K562 (cell line): ENCODE measurements at regions not wholly inside any gene's neighbourhood (a gene's known extent, or its start where the extent isn't known, plus 50 kb on each side); places are given as distances from the start of the nearest gene placed in this dataset.

Source experiments
- ATAC-seq: fragments of 200-7000 bp; cut with Tn5 transposase; 3 replicates; pipeline ENCODE4 v1.9.1; 2020; ENCODE audit warnings: moderate library complexity
- BruUV-seq: library from RNA; stranded (reverse); fragments of 400-500 nt; replicated peaks from 2 replicates; lab custom pipeline; 2021; lab: Mats Ljungman, UMichigan
- CTCF ChIA-PET: fragments of 300-600 bp; formaldehyde crosslinking; extraction: SDS; loops from one replicate; lab custom pipeline; 2021; ENCODE audit warnings: low intra/inter-chr PET ratio; lab: Yijun Ruan, JAX
- POLR2A ChIA-PET: fragments of 300-600, 350-650 bp; sonication (Branson Sonifier 250); formaldehyde crosslinking; extraction: SDS; loops from one replicate; lab custom pipeline; 2021; ENCODE audit warnings: antibody characterized with exemption, inconsistent platforms; lab: Yijun Ruan, JAX
- DNase-seq, 4 experiments: peaks; one replicate each; pipeline versions ENCODE4 v3.0.0 to v3.0.0-alpha.2; 2011 to 2018; ENCODE audit warnings: low spot score in 3 of 4, mixed read lengths in 3 of 4; ENCODE audit errors: extremely low read depth in 1 of 4
- FAIRE-seq: peaks from 2 replicates; lab custom pipeline; 2011; peaks lifted over from hg19 to GRCh38; lab: Jason Lieb, UNC
- H2AFZ ChIP-seq: 2 replicates; pipeline ENCODE4 v1.6.0; 2011; ENCODE audit warnings: low read depth, low read length, control low read depth, inconsistent platforms
- H3K27ac ChIP-seq: fragments of 200-600 bp; 3 replicates; pipeline ENCODE4 v1.8.0; 2011; ENCODE audit warnings: low read depth, mild to moderate bottlenecking, control low read depth, inconsistent platforms, low read length, moderate library complexity, mixed read lengths; ENCODE audit errors: extremely low read depth
- H3K27me3 ChIP-seq, 2 experiments: fragments of 300-600 bp in 1 of 2; 2 replicates in 1 of 2; 3 replicates in 1 of 2; pipeline versions ENCODE4 v1.6.0 to v1.8.0; 2011; ENCODE audit warnings: inconsistent platforms in 2 of 2, low read length in 2 of 2, mild to moderate bottlenecking in 1 of 2, mixed read lengths in 1 of 2, moderate library complexity in 1 of 2; ENCODE audit not compliant: control insufficient read depth in 2 of 2, insufficient read depth in 2 of 2
- H3K36me3 ChIP-seq: fragments of 300-600 bp; 3 replicates; pipeline ENCODE4 v1.8.0; 2011; ENCODE audit warnings: mild to moderate bottlenecking, low read length, inconsistent platforms; ENCODE audit not compliant: control insufficient read depth, insufficient read depth
- H3K4me1 ChIP-seq, 2 experiments: fragments of 200-600 bp in 1 of 2; replicated peaks in 1 of 2; 2 replicates in 1 of 2; 3 replicates in 1 of 2; pipeline versions ENCODE4 v1.5.1 to v1.8.0; 2011; ENCODE audit warnings: inconsistent platforms in 2 of 2, low read length in 2 of 2, mild to moderate bottlenecking in 1 of 2, mixed read lengths in 1 of 2, moderate library complexity in 1 of 2; ENCODE audit not compliant: control insufficient read depth in 2 of 2, insufficient read depth in 2 of 2
- H3K4me2 ChIP-seq: 2 replicates; pipeline ENCODE4 v1.6.1; 2011; ENCODE audit warnings: low read length, control low read depth, inconsistent platforms, mixed read lengths; ENCODE audit not compliant: insufficient read depth
- H3K4me3 ChIP-seq: fragments of 200-600 bp; sonication (generic), shearing (Covaris generic); 2 replicates; pipeline ENCODE4 v1.5.1; 2016; ENCODE audit warnings: control low read depth, inconsistent platforms
- H3K79me2 ChIP-seq: fragments of 200-600 bp; 3 replicates; pipeline ENCODE4 v1.8.0; 2011; ENCODE audit warnings: low read length, inconsistent platforms; ENCODE audit not compliant: control insufficient read depth, insufficient read depth
- H3K9ac ChIP-seq, 2 experiments: 2 replicates each; pipeline versions ENCODE4 v1.6.0 to v1.6.1; 2011; ENCODE audit warnings: low read depth in 2 of 2, low read length in 2 of 2, control low read depth in 1 of 2, inconsistent platforms in 1 of 2, mild to moderate bottlenecking in 1 of 2, mixed read lengths in 1 of 2; ENCODE audit not compliant: insufficient read depth in 1 of 2
- H3K9me1 ChIP-seq: one replicate; pipeline ENCODE4 v1.6.0; 2011; ENCODE audit warnings: inconsistent platforms, mild to moderate bottlenecking, low read length, moderate library complexity; ENCODE audit not compliant: control insufficient read depth, insufficient read depth
- H3K9me3 ChIP-seq: replicated peaks from 2 replicates; pipeline ENCODE4 v1.5.1; 2011; ENCODE audit warnings: low read depth, low read length, inconsistent platforms; ENCODE audit not compliant: control insufficient read depth, insufficient read depth
- H4K20me1 ChIP-seq: replicated peaks from 2 replicates; pipeline ENCODE4 v1.6.1; 2011; ENCODE audit warnings: low read length, inconsistent platforms, mixed read lengths; ENCODE audit not compliant: control insufficient read depth, insufficient read depth
- WGBS: fragments of 100-300 bp; shearing (Covaris generic); methylation state at CpG from one replicate; pipeline ENCODE4 v1.1.6; 2016; ENCODE audit warnings: low coverage, mixed read lengths; ENCODE audit not compliant: insufficient coverage; ENCODE audit errors: missing lambda C conversion rate; 5-methylcytosine and 5-hydroxymethylcytosine counted together
- in situ Hi-C: fragments of 300-500 bp; cut with MboI; formaldehyde crosslinking; loops from 4 replicates; pipeline ENCODE4 v1.15.0; 2018; ENCODE audit warnings: inconsistent platforms, mixed read lengths
- intact Hi-C: fragments of 100-400 bp; cut with micrococcal nuclease; formaldehyde crosslinking; loops from 2 replicates; pipeline ENCODE4 v1.14.2; 2022
- TF ChIP-seq, protein P1 (sequence below): fragments of 250-450 bp; sonication (Bioruptor Pico); IDR thresholded peaks from 2 replicates; pipeline ENCODE4 v1.4.0; 2020; ENCODE audit warnings: mild to moderate bottlenecking
- TF ChIP-seq, protein P2 (sequence below), 2 experiments: fragments of 450-650 bp in 1 of 2; sonication (generic) in 1 of 2; formaldehyde crosslinking in 1 of 2; IDR thresholded peaks; 2 replicates each; pipeline versions ENCODE4 v1.7.1 to v1.9.0; 2016 to 2022; ENCODE audit warnings: inconsistent platforms in 1 of 2, mild to moderate bottlenecking in 1 of 2, missing genetic modification reagents in 1 of 2

DNA sequence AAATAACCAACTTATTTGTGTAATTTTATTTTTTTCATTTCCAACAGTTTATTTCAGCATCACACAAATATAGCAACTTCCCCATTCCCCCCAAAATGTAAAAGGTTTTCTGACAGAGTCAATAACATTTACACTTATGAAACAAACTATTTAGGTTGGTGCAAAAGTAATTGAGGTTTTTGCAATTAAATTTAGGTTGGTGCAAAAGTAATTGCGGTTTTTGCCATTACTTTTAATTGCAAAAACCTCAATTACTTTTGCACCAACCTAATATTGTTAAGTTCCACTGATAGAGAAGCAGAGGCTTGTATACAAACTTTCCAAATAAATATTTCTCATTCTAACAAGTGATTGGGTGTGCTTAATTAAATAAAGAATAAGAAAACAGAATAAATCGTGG lies 270.9 kb upstream of the DUSP10 start:
- Histone ChIP-seq H4K20me1 (no peaks in the 10 kb centered on the region), H3K36me3 (no peaks in the 10 kb centered on the region), H3K4me1 (no peaks in the 10 kb centered on the region), H3K9me3 (no peaks in the 10 kb centered on the region), H3K4me3 (no peak overlapping the region), H3K27ac (no peak overlapping the region), H2AFZ (no peak overlapping the region), H3K79me2 (no peaks in the 10 kb centered on the region), H3K4me2 (no peak overlapping the region), H3K27me3 (no peaks in the 10 kb centered on the region), H3K9ac (no peak overlapping the region), H3K9me1 (no peaks in the 10 kb centered on the region)
- no peak for DNase-seq
- intact Hi-C loops (loop anchor here (5.0 kb wide), 1 partner anchor 471 kb away; no protein-coding TSS in a partner anchor), in situ Hi-C loops (no loop called here)
- TF ChIP-seq, protein P1, sequence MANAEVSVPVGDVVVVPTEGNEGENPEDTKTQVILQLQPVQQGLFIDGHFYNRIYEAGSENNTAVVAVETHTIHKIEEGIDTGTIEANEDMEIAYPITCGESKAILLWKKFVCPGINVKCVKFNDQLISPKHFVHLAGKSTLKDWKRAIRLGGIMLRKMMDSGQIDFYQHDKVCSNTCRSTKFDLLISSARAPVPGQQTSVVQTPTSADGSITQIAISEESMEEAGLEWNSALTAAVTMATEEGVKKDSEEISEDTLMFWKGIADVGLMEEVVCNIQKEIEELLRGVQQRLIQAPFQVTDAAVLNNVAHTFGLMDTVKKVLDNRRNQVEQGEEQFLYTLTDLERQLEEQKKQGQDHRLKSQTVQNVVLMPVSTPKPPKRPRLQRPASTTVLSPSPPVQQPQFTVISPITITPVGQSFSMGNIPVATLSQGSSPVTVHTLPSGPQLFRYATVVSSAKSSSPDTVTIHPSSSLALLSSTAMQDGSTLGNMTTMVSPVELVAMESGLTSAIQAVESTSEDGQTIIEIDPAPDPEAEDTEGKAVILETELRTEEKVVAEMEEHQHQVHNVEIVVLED, result no peak
- TF ChIP-seq, protein P2, sequence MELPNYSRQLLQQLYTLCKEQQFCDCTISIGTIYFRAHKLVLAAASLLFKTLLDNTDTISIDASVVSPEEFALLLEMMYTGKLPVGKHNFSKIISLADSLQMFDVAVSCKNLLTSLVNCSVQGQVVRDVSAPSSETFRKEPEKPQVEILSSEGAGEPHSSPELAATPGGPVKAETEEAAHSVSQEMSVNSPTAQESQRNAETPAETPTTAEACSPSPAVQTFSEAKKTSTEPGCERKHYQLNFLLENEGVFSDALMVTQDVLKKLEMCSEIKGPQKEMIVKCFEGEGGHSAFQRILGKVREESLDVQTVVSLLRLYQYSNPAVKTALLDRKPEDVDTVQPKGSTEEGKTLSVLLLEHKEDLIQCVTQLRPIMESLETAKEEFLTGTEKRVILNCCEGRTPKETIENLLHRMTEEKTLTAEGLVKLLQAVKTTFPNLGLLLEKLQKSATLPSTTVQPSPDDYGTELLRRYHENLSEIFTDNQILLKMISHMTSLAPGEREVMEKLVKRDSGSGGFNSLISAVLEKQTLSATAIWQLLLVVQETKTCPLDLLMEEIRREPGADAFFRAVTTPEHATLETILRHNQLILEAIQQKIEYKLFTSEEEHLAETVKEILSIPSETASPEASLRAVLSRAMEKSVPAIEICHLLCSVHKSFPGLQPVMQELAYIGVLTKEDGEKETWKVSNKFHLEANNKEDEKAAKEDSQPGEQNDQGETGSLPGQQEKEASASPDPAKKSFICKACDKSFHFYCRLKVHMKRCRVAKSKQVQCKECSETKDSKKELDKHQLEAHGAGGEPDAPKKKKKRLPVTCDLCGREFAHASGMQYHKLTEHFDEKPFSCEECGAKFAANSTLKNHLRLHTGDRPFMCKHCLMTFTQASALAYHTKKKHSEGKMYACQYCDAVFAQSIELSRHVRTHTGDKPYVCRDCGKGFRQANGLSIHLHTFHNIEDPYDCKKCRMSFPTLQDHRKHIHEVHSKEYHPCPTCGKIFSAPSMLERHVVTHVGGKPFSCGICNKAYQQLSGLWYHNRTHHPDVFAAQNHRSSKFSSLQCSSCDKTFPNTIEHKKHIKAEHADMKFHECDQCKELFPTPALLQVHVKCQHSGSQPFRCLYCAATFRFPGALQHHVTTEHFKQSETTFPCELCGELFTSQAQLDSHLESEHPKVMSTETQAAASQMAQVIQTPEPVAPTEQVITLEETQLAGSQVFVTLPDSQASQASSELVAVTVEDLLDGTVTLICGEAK (IDR thresholded peaks at IDR 0.05), result peak; percentile 57
- TF ChIP-seq, protein P2 (CRISPR knock-in tag; IDR thresholded peaks at IDR 0.05), result no peak
- no peak for FAIRE-seq
- BruUV-seq, result no TSS peak
- no peak for ATAC-seq
- POLR2A ChIA-PET, result interaction anchor here (0.6 kb wide), 1 partner anchor 1267 kb away, joined by 3 read pairs; no protein-coding TSS in a partner anchor
- 3% methylated on average over 2 of the region's 2 CpGs for WGBS
- CTCF ChIA-PET, result no interaction called here
